Activated CD8-positive, alpha-beta memory T cell treated with anti-CD3 and anti-CD28 coated beads, Interleukin-2, amount 50 U/mL, for 1 hour (primary cell): ENCODE measurements at regions not wholly inside any gene's neighbourhood (a gene's known extent, or its start where the extent isn't known, plus 50 kb on each side); places are given as distances from the start of the nearest gene placed in this dataset.
"Not testable (repeated sequence)": the region's sequence is repeated elsewhere in the genome, so short reads cannot be mapped to it uniquely, and the experiment has no call there.

ENCODE experiments used
- DNase-seq: peaks from one replicate; pipeline ENCODE4 v3.0.0-alpha.2; 2020; ENCODE audit errors: extremely low read depth

DNA sequence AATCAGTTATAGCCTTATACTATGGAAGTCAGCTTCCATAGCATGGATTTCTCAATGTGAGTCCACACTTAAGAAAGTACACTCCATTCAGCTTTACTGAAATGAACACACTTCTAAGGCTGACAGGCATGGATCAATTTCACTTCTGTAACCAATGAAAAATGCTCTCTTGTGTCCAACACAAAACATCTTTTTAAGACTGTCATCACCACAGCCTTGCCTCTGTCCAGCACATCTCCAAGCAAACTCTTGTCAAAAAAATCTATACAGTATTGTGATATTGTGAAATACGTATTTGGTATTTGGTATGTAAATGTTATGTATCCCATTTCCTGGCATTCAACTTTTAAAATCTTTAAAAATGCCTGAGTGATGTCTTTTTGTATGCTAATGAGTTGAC lies 208.7 kb downstream of the RAP2B start:
- DNase-seq, result no peak

DNA sequence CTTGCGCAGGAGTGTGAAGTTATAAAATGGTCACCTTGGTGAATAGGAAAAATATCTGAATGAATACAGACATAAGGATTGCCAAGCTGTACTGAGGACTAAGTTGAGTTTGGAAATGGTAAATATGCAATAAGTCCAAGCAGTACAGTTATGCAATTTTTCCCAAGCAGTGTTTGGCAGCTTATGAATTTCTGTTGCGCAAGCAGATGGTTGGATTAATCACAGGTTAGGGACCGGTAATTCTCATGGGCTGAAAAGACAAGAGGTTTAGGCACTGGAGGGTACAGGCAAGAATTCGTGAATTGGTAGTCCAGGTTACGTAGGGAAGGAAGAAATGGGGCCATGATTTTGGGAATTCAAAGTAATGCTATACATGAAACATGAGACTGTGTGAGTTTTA lies 210.3 kb downstream of the RAP2B start:
- no peak for DNase-seq

DNA sequence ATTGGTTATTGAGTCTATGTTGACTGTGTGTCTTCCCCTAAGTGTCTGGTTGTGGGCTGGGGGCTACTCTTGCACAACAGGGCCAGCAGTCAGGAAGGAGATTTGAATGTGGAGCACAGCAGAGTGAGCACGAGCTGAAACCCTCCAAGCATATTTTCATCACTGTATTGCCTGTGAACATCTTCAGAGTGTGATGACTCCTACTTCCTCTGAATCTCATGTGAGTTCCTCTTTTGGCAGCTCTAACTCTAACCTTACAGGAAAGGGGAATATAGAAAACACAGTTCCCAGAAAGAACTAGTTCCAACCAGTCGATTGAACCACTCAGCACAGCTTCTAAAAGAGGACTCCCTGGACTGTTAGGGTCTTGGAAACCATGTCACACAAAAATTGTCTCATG lies 211.6 kb downstream of the RAP2B start:
- DNase-seq, result no peak

DNA sequence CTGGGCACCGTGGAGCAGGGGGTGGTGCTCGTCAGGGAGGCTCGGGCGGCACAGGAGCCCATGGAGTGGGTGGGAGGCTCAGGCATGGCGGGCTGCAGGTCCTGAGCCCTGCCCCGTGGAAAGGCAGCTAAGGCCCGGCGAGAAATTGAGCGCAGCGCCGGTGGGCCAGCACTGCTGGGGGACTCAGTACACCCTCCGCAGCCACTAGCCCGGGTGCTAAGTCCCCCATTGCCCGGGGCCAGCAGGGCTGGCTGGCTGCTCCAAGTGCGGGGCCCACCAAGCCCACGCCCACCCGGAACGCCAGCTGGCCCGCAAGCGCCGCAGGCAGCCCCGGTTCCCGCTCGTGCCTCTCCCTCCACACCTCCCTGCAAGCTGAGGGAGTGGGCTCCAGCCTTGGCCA lies 216.3 kb downstream of the RAP2B start:
- not testable (repeated sequence) for DNase-seq

DNA sequence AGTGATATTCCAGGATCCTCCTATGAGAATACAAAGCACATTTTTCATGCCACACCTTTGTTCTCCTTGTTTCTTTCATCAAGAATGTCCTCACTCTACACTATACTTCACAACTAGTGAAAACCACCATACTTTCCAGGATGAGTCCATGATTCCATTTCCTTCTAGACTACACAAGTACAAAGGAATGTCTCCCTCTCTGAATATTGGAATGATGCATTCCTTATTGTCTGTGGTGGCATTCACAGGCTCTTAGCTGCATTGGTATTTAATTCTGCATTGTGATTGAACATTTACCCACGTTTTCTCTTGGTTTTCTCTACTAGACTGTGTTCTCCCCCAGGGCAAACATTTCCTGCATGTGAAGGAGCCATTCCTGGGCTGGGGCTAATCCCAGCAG lies 217.5 kb downstream of the RAP2B start:
- no peak for DNase-seq

- no peak for DNase-seq
Observed at GRCh38 chr3:153385343-153385742, 223.3 kb downstream of the RAP2B start.

DNA sequence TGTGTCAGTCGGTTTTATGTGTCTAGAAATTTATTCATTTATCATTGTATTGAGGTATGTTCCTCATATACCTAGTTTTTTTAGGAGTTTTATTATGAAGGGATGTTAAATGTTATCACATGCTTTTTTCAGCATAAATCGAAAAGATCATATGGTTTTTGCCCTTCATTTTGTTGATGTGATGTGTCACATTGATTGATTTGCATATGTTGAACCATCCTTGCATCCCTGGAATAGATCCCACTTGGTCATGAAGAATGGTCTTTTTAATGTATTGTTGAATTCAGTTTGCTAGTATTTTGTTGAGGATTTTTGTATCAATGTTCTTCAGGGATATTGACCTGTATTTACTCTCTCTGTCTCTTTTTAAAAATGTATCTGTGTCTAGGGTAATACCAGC lies 230.3 kb downstream of the RAP2B start:
- DNase-seq, result no peak

GRCh38 chr3:153394017-153394416 lies 232.0 kb downstream of the RAP2B start:
- DNase-seq, result no peak

DNA sequence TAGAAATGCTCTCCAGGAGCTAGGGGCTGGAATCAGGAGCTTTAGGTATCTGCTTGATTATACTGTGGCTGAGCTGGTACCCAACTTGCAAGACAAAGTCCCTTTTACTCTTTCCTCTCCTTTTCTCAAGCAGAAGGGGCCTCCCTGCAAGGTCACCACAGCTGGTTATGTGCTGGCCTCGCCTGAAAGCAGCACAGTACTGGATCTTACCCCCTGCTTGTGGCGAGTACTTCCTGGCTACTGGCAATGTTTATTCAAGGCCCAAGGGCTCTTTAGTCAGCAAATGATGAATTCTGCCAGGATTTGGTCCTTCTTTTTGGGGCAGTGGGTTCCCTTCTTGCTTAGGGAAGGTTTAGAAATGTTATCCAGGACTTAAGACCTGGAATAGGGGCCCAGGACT lies 234.6 kb downstream of the RAP2B start:
- no peak for DNase-seq

DNA sequence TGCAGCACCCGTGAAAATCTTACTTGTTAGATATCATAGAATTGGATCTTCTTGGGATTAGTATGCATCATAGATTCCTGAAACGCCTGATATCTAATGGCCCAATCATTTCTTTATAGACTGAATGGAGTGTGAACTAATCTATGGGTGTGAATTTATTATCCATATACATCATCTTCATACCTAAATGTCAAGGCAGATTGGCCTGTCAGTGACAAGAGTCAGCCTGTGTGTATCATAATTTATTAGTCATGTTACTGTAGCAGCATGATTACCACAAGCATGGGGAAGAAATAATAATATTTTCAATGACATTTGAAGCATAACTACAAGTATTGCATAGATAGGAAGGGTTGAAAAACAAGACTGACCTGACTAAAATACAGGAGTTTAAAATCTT lies 235.8 kb downstream of the RAP2B start:
- no peak for DNase-seq

DNA sequence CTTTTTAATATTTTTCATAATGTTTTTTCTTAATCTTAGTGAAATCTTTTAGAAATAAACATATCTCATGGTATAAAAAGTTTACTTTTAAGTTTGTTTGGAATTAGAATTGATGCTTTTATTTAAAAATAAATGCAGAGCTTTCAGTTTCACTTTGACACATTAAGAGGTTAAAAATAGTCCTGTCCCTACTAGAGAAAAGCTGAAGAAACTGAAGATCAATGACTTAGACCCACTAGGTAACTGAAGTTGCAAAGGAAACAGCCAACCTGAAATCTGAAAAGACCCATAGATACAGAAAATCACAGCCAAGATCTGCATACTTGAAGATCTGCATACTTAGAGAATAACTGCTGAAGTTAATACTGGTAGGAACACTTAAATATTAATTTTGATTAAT lies 237.6 kb downstream of the RAP2B start:
- no peak for DNase-seq

DNA sequence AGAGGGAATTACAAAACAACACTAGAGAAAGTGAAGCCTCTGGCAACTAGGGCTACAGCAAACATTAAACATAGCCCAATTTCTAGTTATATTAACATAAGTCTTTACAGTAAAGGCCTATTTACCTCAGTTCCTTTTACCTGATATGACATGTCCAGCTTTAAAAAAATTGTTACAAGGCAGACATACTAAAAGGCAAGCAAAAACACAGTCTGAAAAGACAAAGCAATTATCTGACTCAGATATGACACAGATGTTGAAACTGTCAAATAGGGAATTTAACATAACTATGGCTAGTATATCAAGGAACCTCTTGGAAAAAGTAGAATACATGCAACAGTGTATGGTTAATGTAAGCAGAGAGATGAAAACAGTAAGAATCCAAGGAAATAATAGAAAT lies 238.6 kb downstream of the RAP2B start:
- no peak for DNase-seq

DNA sequence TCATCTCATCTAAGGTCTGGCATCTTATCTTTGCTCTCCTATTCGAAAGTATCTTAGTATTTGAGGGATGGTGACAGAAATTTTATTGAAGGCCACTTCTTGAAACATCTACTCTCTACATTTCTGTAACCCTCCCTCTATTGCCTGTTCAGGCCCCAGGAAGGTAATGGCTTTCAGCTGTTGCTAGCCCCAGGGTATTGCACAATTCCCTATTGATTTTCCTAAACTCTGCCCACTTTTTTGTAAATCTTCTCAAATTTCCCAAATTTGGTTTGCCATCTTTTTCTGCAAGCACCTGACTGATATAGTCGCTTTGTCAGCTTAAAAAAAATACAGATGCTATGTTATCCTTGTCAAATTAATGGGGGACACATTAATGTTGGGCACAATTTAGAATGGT lies 242.1 kb downstream of the RAP2B start:
- DNase-seq, result no peak

GRCh38 chr3:153405320-153405719 lies 243.3 kb downstream of the RAP2B start:
- not testable (repeated sequence) for DNase-seq

DNA sequence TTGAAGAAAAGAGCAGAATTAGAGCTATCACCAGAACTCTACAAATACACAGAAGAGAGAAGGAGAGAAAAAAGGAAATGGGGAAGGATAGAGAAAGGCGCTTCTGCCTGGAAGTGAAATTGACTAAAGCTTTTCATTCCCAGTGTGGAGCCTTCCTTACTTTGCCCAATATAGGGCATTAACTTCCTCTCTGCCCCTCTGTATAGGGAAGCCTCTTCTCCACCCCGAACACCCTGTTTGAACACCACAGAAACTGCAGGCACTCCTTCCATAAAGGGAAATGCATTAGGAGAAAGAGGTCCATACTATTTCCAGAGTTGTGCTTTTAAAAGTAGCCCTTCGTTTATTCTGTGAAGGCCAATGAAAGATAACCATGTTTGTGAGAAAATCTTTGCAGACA lies 248.5 kb downstream of the RAP2B start:
- DNase-seq, result no peak

GRCh38 chr3:153414982-153415381 lies 253.0 kb downstream of the RAP2B start:
- DNase-seq, result no peak

GRCh38 chr3:153422314-153422713 lies 260.3 kb downstream of the RAP2B start:
- DNase-seq, result no peak

- not testable (repeated sequence) for DNase-seq
Observed at GRCh38 chr3:153423820-153424219, 261.8 kb downstream of the RAP2B start.

GRCh38 chr3:153426344-153426743 lies 264.3 kb downstream of the RAP2B start:
- DNase-seq, result no peak

DNA sequence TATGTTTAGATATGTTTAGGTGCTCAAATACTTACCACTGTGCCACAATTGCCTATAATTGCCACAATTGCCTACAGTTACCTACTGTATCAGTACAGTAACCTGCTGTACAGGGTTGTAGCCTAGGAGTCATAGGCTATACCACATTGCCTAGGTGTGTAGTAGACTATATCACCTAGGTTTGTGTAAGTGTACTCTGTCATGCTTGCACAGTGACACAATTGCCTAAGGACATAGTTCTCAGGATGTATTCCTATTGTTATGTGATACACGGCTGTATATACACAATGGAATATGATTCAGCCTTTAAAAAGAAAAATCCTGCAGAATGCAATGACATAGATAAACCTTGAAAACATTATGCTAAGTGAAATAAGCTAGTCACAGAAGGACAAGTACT lies 264.8 kb downstream of the RAP2B start:
- DNase-seq, result no peak

DNA sequence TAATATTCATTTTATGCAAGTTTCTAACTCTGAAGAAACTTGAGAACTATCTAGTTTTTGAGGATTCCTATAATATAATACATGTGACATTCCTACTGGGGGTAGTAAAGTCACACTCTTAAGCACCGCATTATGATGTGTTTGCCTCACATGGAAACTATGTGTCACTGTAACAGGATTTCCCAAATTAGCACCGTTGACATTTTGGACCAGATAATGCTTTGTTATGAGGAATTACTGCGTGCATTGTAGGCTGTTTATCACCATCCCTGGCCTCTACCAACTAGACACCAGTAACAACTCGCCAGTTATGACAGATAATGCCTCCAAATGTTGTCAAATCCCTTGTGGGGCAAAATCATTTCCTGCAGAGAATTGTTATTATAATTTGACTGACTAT lies 267.8 kb downstream of the RAP2B start:
- no peak for DNase-seq

DNA sequence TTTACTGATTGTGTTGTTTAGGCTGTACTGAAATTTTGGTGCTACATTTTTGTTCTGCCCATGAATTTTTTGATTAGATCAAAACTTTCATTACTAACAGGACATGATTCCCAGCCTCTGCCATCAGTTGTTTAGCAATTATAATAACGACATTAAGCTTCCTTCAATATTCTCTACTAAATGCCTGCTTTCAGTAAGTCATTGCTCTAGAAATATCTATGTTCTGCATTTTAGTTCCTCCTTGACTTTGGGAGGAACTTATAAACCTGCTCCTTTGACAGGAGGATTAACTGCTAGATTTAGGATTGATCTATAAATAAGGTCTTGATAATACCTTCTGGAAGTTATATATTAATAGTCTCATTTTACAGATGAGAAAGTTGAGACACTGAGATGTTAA lies 269.1 kb downstream of the RAP2B start:
- DNase-seq, result no peak

- no peak for DNase-seq
Observed at GRCh38 chr3:153437666-153438065, 275.6 kb downstream of the RAP2B start.

- DNase-seq, result no peak
Observed at GRCh38 chr3:153438271-153438670, 276.2 kb downstream of the RAP2B start.

DNA sequence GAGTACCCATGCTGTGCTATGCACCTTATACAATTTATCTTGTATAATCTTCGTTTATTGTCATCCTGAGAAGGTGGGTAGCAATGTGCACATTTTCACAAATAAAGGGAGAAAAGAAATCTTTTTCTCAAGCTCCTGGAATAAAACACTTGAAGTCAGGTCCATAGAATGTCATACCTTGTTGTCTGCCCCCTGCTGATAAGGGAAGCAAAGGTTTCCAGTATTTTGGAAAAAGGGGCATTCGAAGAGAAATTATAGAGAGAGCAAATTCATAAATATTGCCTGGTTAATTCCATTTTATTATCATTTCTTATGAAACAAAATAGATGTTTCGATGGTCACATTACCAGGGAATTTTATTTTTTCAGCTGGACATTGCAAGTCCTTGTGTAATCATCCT lies 277.8 kb downstream of the RAP2B start:
- DNase-seq, result no peak
